Embryonic facial prominence (tissue), 1 donor: ENCODE measurements at regions not wholly inside any gene's neighbourhood (a gene's known extent, or its start where the extent isn't known, plus 50 kb on each side); places are given as distances from the start of the nearest gene placed in this dataset.

Experiments
- DNase-seq: peaks from one replicate; pipeline ENCODE4 v3.0.0-alpha.2; 2016; ENCODE audit errors: extremely low spot score

GRCh38 chr10:31754803-31755624 lies 173.6 kb downstream of the ARHGAP12 start:
- no peak for DNase-seq

- no peak for DNase-seq
Measured at GRCh38 chr10:31753681-31754080, 174.9 kb downstream of the ARHGAP12 start.

- DNase-seq, result no peak
Measured at GRCh38 chr10:31752170-31752569, 176.5 kb downstream of the ARHGAP12 start.

- no peak for DNase-seq
Measured at GRCh38 chr10:31751738-31752080, 176.9 kb downstream of the ARHGAP12 start.

- DNase-seq, result no peak
Measured at GRCh38 chr10:31751051-31751737, 177.4 kb downstream of the ARHGAP12 start.

- no peak for DNase-seq
Measured at GRCh38 chr10:31749981-31750840, 178.4 kb downstream of the ARHGAP12 start.

- no peak for DNase-seq
Measured at GRCh38 chr10:31749301-31749700, 179.3 kb downstream of the ARHGAP12 start.

- DNase-seq, result no peak
Measured at GRCh38 chr10:31745612-31746376, 182.8 kb downstream of the ARHGAP12 start.

- DNase-seq, result no peak
Measured at GRCh38 chr10:31744025-31744424, 184.6 kb downstream of the ARHGAP12 start.

GRCh38 chr10:31742255-31742654 lies 186.4 kb downstream of the ARHGAP12 start:
- no peak for DNase-seq

- DNase-seq, result no peak
Measured at GRCh38 chr10:31741473-31741872, 187.2 kb downstream of the ARHGAP12 start.

- DNase-seq, result no peak
Measured at GRCh38 chr10:31739711-31740110, 188.9 kb downstream of the ARHGAP12 start.

GRCh38 chr10:31739146-31739545 lies 189.5 kb downstream of the ARHGAP12 start:
- DNase-seq, result no peak

GRCh38 chr10:31731711-31732110 lies 196.9 kb downstream of the ARHGAP12 start:
- no peak for DNase-seq

GRCh38 chr10:31730776-31731175 lies 197.9 kb downstream of the ARHGAP12 start:
- no peak for DNase-seq

GRCh38 chr10:31728698-31729224 lies 199.9 kb downstream of the ARHGAP12 start:
- DNase-seq, result no peak

- no peak for DNase-seq
Measured at GRCh38 chr10:31725436-31725835, 203.2 kb downstream of the ARHGAP12 start.

GRCh38 chr10:31724296-31724695 lies 204.3 kb downstream of the ARHGAP12 start:
- no peak for DNase-seq

GRCh38 chr10:31723106-31723750 lies 205.4 kb downstream of the ARHGAP12 start:
- no peak for DNase-seq

GRCh38 chr10:31721096-31721495 lies 207.5 kb downstream of the ARHGAP12 start:
- no peak for DNase-seq

- no peak for DNase-seq
Measured at GRCh38 chr10:31720546-31720945, 208.1 kb downstream of the ARHGAP12 start.
